IMR-90 (cell line): ENCODE measurements at regions not wholly inside any gene's neighbourhood (a gene's known extent, or its start where the extent isn't known, plus 50 kb on each side); places are given as distances from the start of the nearest gene placed in this dataset.

Source experiments
- ATAC-seq: fragments of 200-7000 bp; cut with Tn5 transposase; 2 replicates; pipeline ENCODE4 v1.9.1; 2020; ENCODE audit warnings: low read depth, mild to moderate bottlenecking, moderate library complexity
- BruUV-seq: library from RNA; stranded (reverse); fragments of 400-500 nt; replicated peaks from 2 replicates; lab custom pipeline; 2021; lab: Mats Ljungman, UMichigan
- CTCF ChIA-PET: fragments of 300-600 bp; formaldehyde crosslinking; extraction: SDS; loops from one replicate; lab custom pipeline; 2021; ENCODE audit warnings: antibody characterized with exemption; lab: Yijun Ruan, JAX
- POLR2A ChIA-PET: fragments of 300-600 bp; sonication (Branson Sonifier 250); formaldehyde crosslinking; loops from one replicate; lab custom pipeline; 2022; ENCODE audit warnings: antibody characterized with exemption; ENCODE audit not compliant: unreplicated experiment; lab: Charles Lee
- DNase-seq: peaks from one replicate; pipeline ENCODE4 v3.0.0; 2013
- H2AFZ ChIP-seq: replicated peaks from 2 replicates; pipeline ENCODE3; 2013; ENCODE audit warnings: low read length, mild to moderate bottlenecking; ENCODE audit not compliant: poor library complexity
- H2AK5ac ChIP-seq: 2 replicates; pipeline ENCODE4 v1.6.1; 2013; ENCODE audit warnings: low read depth, low read length, inconsistent platforms
- H2AK9ac ChIP-seq: replicated peaks from 2 replicates; pipeline ENCODE3; 2013; ENCODE audit warnings: mild to moderate bottlenecking, low read depth, low read length, moderate library complexity; ENCODE audit not compliant: poor library complexity
- H2BK120ac ChIP-seq: 2 replicates; pipeline ENCODE4 v1.6.1; 2013; ENCODE audit warnings: low read depth, low read length, inconsistent platforms
- H2BK15ac ChIP-seq: 3 replicates; pipeline ENCODE4 v1.6.1; 2013; ENCODE audit warnings: low read depth, low read length, inconsistent platforms
- H2BK20ac ChIP-seq: 2 replicates; pipeline ENCODE4 v1.6.1; 2013; ENCODE audit warnings: low read depth, mild to moderate bottlenecking, inconsistent platforms, low read length, moderate library complexity
- H2BK5ac ChIP-seq: 2 replicates; pipeline ENCODE4 v1.6.1; 2013; ENCODE audit warnings: mild to moderate bottlenecking, low read depth, low read length, inconsistent platforms; ENCODE audit not compliant: poor library complexity, severe bottlenecking
- H3K14ac ChIP-seq: replicated peaks from 2 replicates; pipeline ENCODE4 v1.6.1; 2013; ENCODE audit warnings: low read depth, low read length, inconsistent platforms
- H3K18ac ChIP-seq: 2 replicates; pipeline ENCODE4 v1.6.1; 2013; ENCODE audit warnings: low read depth, low read length, control low read depth
- H3K23ac ChIP-seq: 2 replicates; pipeline ENCODE4 v1.6.1; 2013; ENCODE audit warnings: low read depth, low read length, inconsistent platforms
- H3K27ac ChIP-seq: 2 replicates; pipeline ENCODE4 v1.5.1; 2013; ENCODE audit warnings: mild to moderate bottlenecking, control low read depth, low read length; ENCODE audit not compliant: insufficient read depth
- H3K27me3 ChIP-seq: 2 replicates; pipeline ENCODE4 v1.6.1; 2013; ENCODE audit warnings: low read length; ENCODE audit not compliant: control insufficient read depth, insufficient read depth
- H3K36me3 ChIP-seq: 2 replicates; pipeline ENCODE4 v1.6.1; 2013; ENCODE audit warnings: low read length, mixed read lengths; ENCODE audit not compliant: control insufficient read depth, insufficient read depth
- H3K4ac ChIP-seq: 2 replicates; pipeline ENCODE4 v1.6.1; 2013; ENCODE audit warnings: low read depth, low read length, inconsistent platforms
- H3K4me1 ChIP-seq: 2 replicates; pipeline ENCODE4 v1.6.1; 2013; ENCODE audit warnings: low read length, mixed read lengths; ENCODE audit not compliant: control insufficient read depth, insufficient read depth
- H3K4me2 ChIP-seq: 2 replicates; pipeline ENCODE4 v1.6.1; 2013; ENCODE audit warnings: low read depth, mild to moderate bottlenecking, control low read depth, low read length, moderate library complexity
- H3K4me3 ChIP-seq: 2 replicates; pipeline ENCODE4 v1.5.1; 2013; ENCODE audit warnings: low read depth, mild to moderate bottlenecking, control low read depth, low read length, moderate library complexity; ENCODE audit not compliant: insufficient read depth
- H3K56ac ChIP-seq: 2 replicates; pipeline ENCODE4 v1.6.1; 2013; ENCODE audit warnings: low read length, inconsistent platforms; ENCODE audit not compliant: insufficient read depth; ENCODE audit errors: extremely low read depth
- H3K79me1 ChIP-seq, 2 experiments: 2 replicates each; pipeline ENCODE4 v1.6.1; 2013; ENCODE audit warnings: low read length in 2 of 2, inconsistent platforms in 1 of 2, low read depth in 1 of 2
- H3K9ac ChIP-seq: 2 replicates; pipeline ENCODE4 v1.6.1; 2013; ENCODE audit warnings: low read depth, low read length, control low read depth
- H3K9me1 ChIP-seq: 2 replicates; pipeline ENCODE4 v1.6.1; 2013; ENCODE audit warnings: low read length, inconsistent platforms; ENCODE audit not compliant: insufficient read depth
- H3K9me3 ChIP-seq: 2 replicates; pipeline ENCODE4 v1.6.1; 2013; ENCODE audit warnings: low read length; ENCODE audit not compliant: control insufficient read depth, insufficient read depth
- H4K20me1 ChIP-seq: 2 replicates; pipeline ENCODE4 v1.6.1; 2013; ENCODE audit warnings: low read length, inconsistent platforms; ENCODE audit not compliant: insufficient read depth
- H4K5ac ChIP-seq: 2 replicates; pipeline ENCODE4 v1.6.1; 2013; ENCODE audit warnings: mild to moderate bottlenecking, low read depth, low read length, control low read depth
- H4K8ac ChIP-seq, 2 experiments: 2 replicates each; pipeline ENCODE4 v1.6.1; 2013; ENCODE audit warnings: low read depth in 2 of 2, low read length in 2 of 2, control low read depth in 1 of 2, inconsistent platforms in 1 of 2
- H4K91ac ChIP-seq: 2 replicates; pipeline ENCODE4 v1.6.1; 2013; ENCODE audit warnings: low read depth, low read length, inconsistent platforms; ENCODE audit not compliant: insufficient read depth
- BHLHE40 ChIP-seq: fragments of 150-350 bp; IDR thresholded peaks from 2 replicates; pipeline ENCODE4 v1.6.1; 2016; ENCODE audit warnings: mild to moderate bottlenecking, low read depth, low read length
- CEBPB ChIP-seq: IDR thresholded peaks from 2 replicates; pipeline ENCODE4 v1.6.1; 2012; ENCODE audit warnings: low read depth, low read length, improper control_type of control experiment
- CHD1 ChIP-seq: IDR thresholded peaks from 2 replicates; pipeline ENCODE4 v1.6.1; 2012; ENCODE audit warnings: low read depth, low read length, improper control_type of control experiment
- CTCF ChIP-seq: conservative IDR thresholded peaks from 2 replicates; pipeline ENCODE4 v1.5.1; 2012; ENCODE audit warnings: mild to moderate bottlenecking, low read depth, low read length, improper control_type of control experiment
- ELK1 ChIP-seq: fragments of 150-350 bp; IDR thresholded peaks from 2 replicates; pipeline ENCODE4 v1.6.1; 2016; ENCODE audit warnings: low read depth, mild to moderate bottlenecking, low read length, moderate library complexity, borderline replicate concordance
- FOS ChIP-seq: fragments of 150-350 bp; IDR thresholded peaks from 2 replicates; pipeline ENCODE4 v1.6.1; 2016; ENCODE audit warnings: low read depth, low read length
- MAFK ChIP-seq: IDR thresholded peaks from 2 replicates; pipeline ENCODE4 v1.6.1; 2012; ENCODE audit warnings: low read depth, low read length, improper control_type of control experiment
- MAZ ChIP-seq: IDR thresholded peaks from 2 replicates; pipeline ENCODE4 v1.6.1; 2012; ENCODE audit warnings: low read depth, mild to moderate bottlenecking, low read length, improper control_type of control experiment, moderate library complexity, borderline replicate concordance
- MXI1 ChIP-seq: IDR thresholded peaks from 2 replicates; pipeline ENCODE4 v1.6.1; 2012; ENCODE audit warnings: low read depth, mild to moderate bottlenecking, low read length, moderate library complexity, borderline replicate concordance
- NFE2L2 ChIP-seq: fragments of 150-350 bp; IDR thresholded peaks from 2 replicates; pipeline ENCODE4 v1.6.1; 2016; ENCODE audit warnings: low read depth, mild to moderate bottlenecking, low read length
- POLR2A ChIP-seq: IDR thresholded peaks from 2 replicates; pipeline ENCODE4 v1.6.1; 2012; ENCODE audit warnings: mild to moderate bottlenecking, low read depth, low read length
- RAD21 ChIP-seq: IDR thresholded peaks from 2 replicates; pipeline ENCODE4 v1.6.1; 2012; ENCODE audit warnings: low read length, improper control_type of control experiment
- RCOR1 ChIP-seq: IDR thresholded peaks from 2 replicates; pipeline ENCODE4 v1.6.1; 2012; ENCODE audit warnings: mild to moderate bottlenecking, low read length, improper control_type of control experiment; ENCODE audit not compliant: insufficient replicate concordance
- RFX5 ChIP-seq: IDR thresholded peaks from 2 replicates; pipeline ENCODE4 v1.8.0; 2012; ENCODE audit warnings: low read depth, mild to moderate bottlenecking, low read length, moderate library complexity
- SMC3 ChIP-seq: fragments of 150-350 bp; IDR thresholded peaks from 2 replicates; pipeline ENCODE4 v1.6.1; 2016; ENCODE audit warnings: low read depth, mild to moderate bottlenecking, antibody characterized with exemption, low read length, moderate library complexity
- USF2 ChIP-seq: fragments of 150-350 bp; IDR thresholded peaks from 2 replicates; pipeline ENCODE4 v1.6.1; 2017; ENCODE audit warnings: mild to moderate bottlenecking, antibody characterized with exemption, low read length, low read depth
- WGBS, 2 experiments: methylation state at CpG; one replicate each; pipeline versions ENCODE4 v1.1.5 to v1.1.7; 2013; ENCODE audit warnings: missing lambda C conversion rate in 2 of 2; ENCODE audit not compliant: insufficient read length in 1 of 2; ENCODE audit errors: extremely low coverage in 2 of 2; 5-methylcytosine and 5-hydroxymethylcytosine counted together
- dilution Hi-C: fragments of 300-500 bp; cut with HindIII; formaldehyde crosslinking; loops from one replicate; pipeline ENCODE4 v1.14.3; 2018; ENCODE audit warnings: low sequenced_read_pairs; ENCODE audit not compliant: unreplicated experiment
- in situ Hi-C: fragments of 300-500 bp; cut with MboI; formaldehyde crosslinking; loops from 3 replicates; pipeline ENCODE4 v1.14.3; 2019; ENCODE audit warnings: low sequenced_read_pairs, inconsistent platforms, mixed read lengths
- intact Hi-C: fragments of 100-400 bp; cut with micrococcal nuclease; formaldehyde crosslinking; loops from 2 replicates; pipeline ENCODE4 v1.10.0; 2022

- dilution Hi-C loops, result no loop called here
- Histone ChIP-seq H2BK5ac (no peak overlapping the region), H2AFZ (no peak overlapping the region), H3K4me1 (no peaks in the 10 kb centered on the region), H3K14ac (no peak overlapping the region), H3K9me1 (no peaks in the 10 kb centered on the region), H2BK120ac (no peak overlapping the region), H4K8ac (no peak overlapping the region), H3K56ac (no peak overlapping the region), H3K4me2 (no peak overlapping the region), H3K9ac (no peak overlapping the region), H2BK15ac (no peak overlapping the region), H2BK20ac (no peak overlapping the region), H3K36me3 (no peaks in the 10 kb centered on the region), H3K27me3 (peaks cover 4% of the 10 kb centered on the region), H3K4me3 (no peak overlapping the region), H3K18ac (no peak overlapping the region), H3K23ac (no peak overlapping the region), H4K5ac (no peak overlapping the region), H3K79me1 (no peaks in the 10 kb centered on the region), H4K91ac (no peak overlapping the region), H2AK5ac (no peak overlapping the region), H4K20me1 (no peaks in the 10 kb centered on the region), H3K4ac (no peak overlapping the region), H3K9me3 (no peaks in the 10 kb centered on the region), H2AK9ac (no peak overlapping the region), H3K27ac (no peak overlapping the region)
- intact Hi-C loops, result no loop called here
- no TSS peak for BruUV-seq
- in situ Hi-C loops, result no loop called here
- ATAC-seq (0 out of 2 replicates have a peak, but pooled peaks have one; percentile 35), DNase-seq (peak; percentile 66)
- TF ChIP-seq CHD1 (no peak), BHLHE40 (no peak), USF2 (no peak), MAFK (no peak), NFE2L2 (no peak), RCOR1 (no peak), MXI1 (no peak), MAZ (no peak), ELK1 (no peak), FOS (no peak), SMC3 (no peak), RAD21 (no peak), CEBPB (no peak), POLR2A (no peak), RFX5 (no peak), CTCF (no peak)
- ChIA-PET CTCF (no interaction called here), POLR2A (no interaction called here)
- no CpG with 5 or more reads among the region's 3 CpGs for WGBS, 2 experiments
These were observed 122.6 kb upstream of the MED13 start for GRCh38 chr17:62187681-62188080.
